GM21576 (cell line): ENCODE measurements at regions not wholly inside any gene's neighbourhood (a gene's known extent, or its start where the extent isn't known, plus 50 kb on each side); places are given as distances from the start of the nearest gene placed in this dataset.

Experiments
- ATAC-seq: cut with Tn5 transposase; IDR thresholded peaks from one replicate; pipeline ENCODE4 v1.9.1; 2021; ENCODE audit warnings: mild to moderate bottlenecking, moderate library complexity; ENCODE audit not compliant: unreplicated experiment

GRCh38 chr11:106212081-106212480 lies 134.6 kb downstream of the AASDHPPT start:
- no peak for ATAC-seq

GRCh38 chr11:106216281-106216680 lies 138.8 kb downstream of the AASDHPPT start:
- ATAC-seq = no peak

GRCh38 chr11:106217456-106217855 lies 140.0 kb downstream of the AASDHPPT start:
- ATAC-seq = no peak

GRCh38 chr11:106218106-106218505 lies 140.6 kb downstream of the AASDHPPT start:
- ATAC-seq = no peak

- ATAC-seq = no peak
Observed at GRCh38 chr11:106222626-106223025, 145.2 kb downstream of the AASDHPPT start.

GRCh38 chr11:106224172-106224571 lies 146.7 kb downstream of the AASDHPPT start:
- no peak for ATAC-seq

GRCh38 chr11:106228996-106229395 lies 151.5 kb downstream of the AASDHPPT start:
- no peak for ATAC-seq

GRCh38 chr11:106231591-106231990 lies 154.1 kb downstream of the AASDHPPT start:
- ATAC-seq = no peak

GRCh38 chr11:106233191-106233590 lies 155.7 kb downstream of the AASDHPPT start:
- peak; percentile 46 for ATAC-seq

GRCh38 chr11:106234794-106235193 lies 157.3 kb downstream of the AASDHPPT start:
- ATAC-seq = no peak

- ATAC-seq = no peak
Observed at GRCh38 chr11:106236295-106236694, 158.8 kb downstream of the AASDHPPT start.

GRCh38 chr11:106238704-106239360 lies 161.4 kb downstream of the AASDHPPT start:
- ATAC-seq = no peak

GRCh38 chr11:106241601-106242257 lies 164.3 kb downstream of the AASDHPPT start:
- no peak for ATAC-seq

- no peak for ATAC-seq
Observed at GRCh38 chr11:106242718-106243415, 165.4 kb downstream of the AASDHPPT start.

GRCh38 chr11:106246495-106246894 lies 169.0 kb downstream of the AASDHPPT start:
- no peak for ATAC-seq

- no peak for ATAC-seq
Observed at GRCh38 chr11:106249617-106250239, 172.3 kb downstream of the AASDHPPT start.

- no peak for ATAC-seq
Observed at GRCh38 chr11:106262852-106263251, 185.4 kb downstream of the AASDHPPT start.

- ATAC-seq = no peak
Observed at GRCh38 chr11:106263527-106263926, 186.1 kb downstream of the AASDHPPT start.

GRCh38 chr11:106271086-106271485 lies 193.6 kb downstream of the AASDHPPT start:
- no peak for ATAC-seq

GRCh38 chr11:106271686-106272085 lies 194.2 kb downstream of the AASDHPPT start:
- ATAC-seq = no peak

GRCh38 chr11:106275151-106275550 lies 197.7 kb downstream of the AASDHPPT start:
- ATAC-seq = no peak

GRCh38 chr11:106276126-106276525 lies 198.7 kb downstream of the AASDHPPT start:
- no peak for ATAC-seq
